Lower lobe of right lung (tissue), 2 donors: ENCODE measurements at regions not wholly inside any gene's neighbourhood (a gene's known extent, or its start where the extent isn't known, plus 50 kb on each side); places are given as distances from the start of the nearest gene placed in this dataset.

Experiments
- ATAC-seq, 2 donors: fragments of 200-7000 bp; cut with Tn5 transposase; one replicate each; pipeline ENCODE4 v1.9.1; 2020 to 2022; ENCODE audit warnings: mild to moderate bottlenecking in 2 of 2, moderate library complexity in 2 of 2
- DNase-seq: peaks from one replicate; pipeline ENCODE4 v3.0.0-alpha.2; 2020
- H3K27ac ChIP-seq: fragments of 200-600 bp; one replicate; pipeline ENCODE4 v1.8.0; 2022
- H3K27me3 ChIP-seq: fragments of 200-600 bp; one replicate; pipeline ENCODE4 v1.8.0; 2022; ENCODE audit warnings: low read depth
- H3K36me3 ChIP-seq: fragments of 200-600 bp; one replicate; pipeline ENCODE4 v1.8.0; 2022; ENCODE audit warnings: mild to moderate bottlenecking
- H3K4me1 ChIP-seq: fragments of 200-600 bp; one replicate; pipeline ENCODE4 v1.8.0; 2022
- H3K4me3 ChIP-seq: fragments of 200-600 bp; one replicate; pipeline ENCODE4 v1.8.0; 2022; ENCODE audit warnings: mild to moderate bottlenecking
- H3K9me3 ChIP-seq: fragments of 200-600 bp; one replicate; pipeline ENCODE4 v1.8.0; 2022
- CTCF ChIP-seq: fragments of 200-600 bp; IDR thresholded peaks from one replicate; pipeline ENCODE4 v1.8.0; 2022; ENCODE audit warnings: antibody characterized with exemption, mild to moderate bottlenecking
- intact Hi-C: fragments of 100-400 bp; cut with DNase I; formaldehyde crosslinking; loops from one replicate; pipeline ENCODE4 v1.11.0; 2022
- donor health status: DM: no; HTN: yes; CAD: no; lungs with severe emphysema.

- ATAC-seq: no peak
- no peaks in the 10 kb centered on the region for H3K9me3 ChIP-seq
- no peak overlapping the region for H3K4me3 ChIP-seq
- no peaks in the 10 kb centered on the region for H3K36me3 ChIP-seq
- H3K27me3 ChIP-seq: no peaks in the 10 kb centered on the region
- DNase-seq: no peak
- H3K27ac ChIP-seq: no peak overlapping the region
- H3K4me1 ChIP-seq: no peaks in the 10 kb centered on the region
- TF ChIP-seq CTCF: no peak
- intact Hi-C loops: no loop called here
Measured at GRCh38 chr5:8848997-8849594, 696.8 kb downstream of the SEMA5A start.

DNA sequence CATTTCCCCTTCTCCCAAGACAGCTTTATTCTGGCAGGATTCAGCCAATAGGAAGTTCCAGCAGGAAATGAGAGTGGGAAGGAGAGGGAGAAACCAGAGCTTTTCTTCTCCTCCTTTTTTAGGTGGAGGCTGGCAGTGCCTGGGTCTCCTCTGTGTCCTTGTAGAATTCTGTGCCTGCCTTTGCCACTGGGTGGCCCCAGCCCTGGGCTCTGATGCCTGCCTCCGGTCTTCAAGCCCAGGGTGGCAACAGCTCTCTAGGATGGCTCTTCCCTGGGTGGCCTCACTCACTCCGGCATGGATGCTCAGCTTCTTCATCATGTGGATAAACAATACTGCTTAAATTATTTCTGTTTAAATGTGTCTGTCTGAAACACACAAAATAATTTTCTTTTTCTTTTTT is 694.8 kb downstream of the SEMA5A start:
- Histone ChIP-seq H3K27me3 (no peaks in the 10 kb centered on the region), H3K4me1 (no peaks in the 10 kb centered on the region), H3K27ac (no peak overlapping the region), H3K4me3 (no peak overlapping the region), H3K36me3 (no peaks in the 10 kb centered on the region), H3K9me3 (no peaks in the 10 kb centered on the region)
- no peak for TF ChIP-seq CTCF
- ATAC-seq: no peak
- intact Hi-C loops: no loop called here
- DNase-seq: no peak

DNA sequence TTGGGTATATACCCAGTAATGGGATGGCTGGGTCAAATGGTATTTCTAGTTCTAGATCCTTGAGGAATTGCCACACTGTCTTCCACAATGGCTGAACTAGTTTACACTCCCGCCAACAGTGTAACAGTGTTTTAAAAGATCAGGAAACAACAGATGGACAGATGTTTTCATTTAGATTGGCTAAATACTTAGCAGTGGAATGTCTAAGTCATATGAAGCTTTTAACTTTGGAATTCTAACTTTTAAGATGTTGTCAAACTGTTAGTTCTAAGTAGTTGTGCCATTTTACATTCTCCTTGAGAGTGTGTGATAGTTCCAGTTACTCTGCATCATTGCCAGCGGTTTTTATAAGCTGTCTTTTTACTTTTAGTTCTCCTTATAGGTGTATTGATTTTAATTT is 688.8 kb downstream of the SEMA5A start:
- Histone ChIP-seq H3K27ac (no peak overlapping the region), H3K36me3 (no peaks in the 10 kb centered on the region), H3K9me3 (no peaks in the 10 kb centered on the region), H3K4me3 (no peak overlapping the region), H3K4me1 (no peaks in the 10 kb centered on the region), H3K27me3 (no peaks in the 10 kb centered on the region)
- TF ChIP-seq CTCF: no peak
- no peak for ATAC-seq
- intact Hi-C loops: no loop called here
- no peak for DNase-seq

- ATAC-seq (no peak), DNase-seq (no peak)
- intact Hi-C loops: no loop called here
- Histone ChIP-seq H3K9me3 (no peaks in the 10 kb centered on the region), H3K4me3 (no peak overlapping the region), H3K36me3 (no peaks in the 10 kb centered on the region), H3K27ac (no peak overlapping the region), H3K4me1 (no peaks in the 10 kb centered on the region), H3K27me3 (no peaks in the 10 kb centered on the region)
- TF ChIP-seq CTCF: no peak
Measured at GRCh38 chr5:8861764-8862163, 684.1 kb downstream of the SEMA5A start.

DNA sequence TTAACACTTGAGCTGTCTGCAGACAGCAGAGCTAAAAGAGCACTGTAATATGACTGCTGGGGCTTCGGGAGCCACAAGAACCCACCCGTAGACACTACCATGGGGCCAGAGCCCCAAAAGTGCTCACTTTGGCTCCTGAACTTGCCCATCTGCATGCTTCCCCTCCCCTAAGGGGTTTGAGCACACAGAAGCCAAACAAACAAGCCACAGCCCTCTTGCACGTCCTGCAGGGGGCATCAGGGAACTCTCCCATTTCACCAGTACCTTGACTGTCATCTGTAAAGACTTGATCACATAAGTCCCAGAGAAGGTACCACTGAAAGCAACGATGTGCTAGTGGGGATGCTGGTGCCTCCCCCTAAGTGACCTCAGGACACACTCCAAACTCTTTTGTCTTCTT is 681.8 kb downstream of the SEMA5A start:
- H3K4me3 ChIP-seq: no peak overlapping the region
- ATAC-seq: no peak

More for the DNA sequence above, 681.8 kb downstream of the SEMA5A start:
- no peaks in the 10 kb centered on the region for H3K9me3 ChIP-seq
- H3K27me3 ChIP-seq: no peaks in the 10 kb centered on the region
- no peak for DNase-seq
- H3K36me3 ChIP-seq: no peaks in the 10 kb centered on the region
- intact Hi-C loops: no loop called here
- TF ChIP-seq CTCF: peak; percentile 18
- no peaks in the 10 kb centered on the region for H3K4me1 ChIP-seq
- no peak overlapping the region for H3K27ac ChIP-seq
